B cell (primary cell): ENCODE measurements at regions not wholly inside any gene's neighbourhood (a gene's known extent, or its start where the extent isn't known, plus 50 kb on each side); places are given as distances from the start of the nearest gene placed in this dataset.

Experiments
- ATAC-seq: fragments of 200-7000 bp; cut with Tn5 transposase; one replicate; pipeline ENCODE4 v1.10.0; 2021; ENCODE audit warnings: low read depth, mild to moderate bottlenecking, moderate number of reproducible peaks, moderate library complexity
- CTCF ChIA-PET: fragments of 350-600 bp; sonication (Branson Sonifier 250); formaldehyde crosslinking; loops from one replicate; lab custom pipeline; 2021; ENCODE audit warnings: antibody characterized with exemption, inconsistent platforms; lab: Charles Lee
- POLR2A ChIA-PET: fragments of 350-600 bp; sonication (Branson Sonifier 250); formaldehyde crosslinking; loops from one replicate; lab custom pipeline; 2021; ENCODE audit warnings: antibody characterized with exemption; lab: Charles Lee
- DNase-seq: peaks from one replicate; pipeline ENCODE4 v3.0.0; 2013
- H2AFZ ChIP-seq: 2 replicates; pipeline ENCODE4 v1.6.1; 2012; ENCODE audit warnings: mild to moderate bottlenecking, low read depth, low read length; ENCODE audit not compliant: insufficient read depth, poor library complexity, severe bottlenecking
- H3K27ac ChIP-seq, 2 donors: 1 replicate in 1 of 2; 2 replicates in 1 of 2; pipeline ENCODE4 v1.5.1; 2012 to 2013; ENCODE audit warnings: low read length in 2 of 2, mild to moderate bottlenecking in 2 of 2, moderate library complexity in 1 of 2
- H3K27me3 ChIP-seq, 4 experiments: fragments of 200-600 bp in 1 of 4; sonication (generic) in 1 of 4; replicated peaks in 1 of 4; 1 replicate in 2 of 4; 2 replicates in 2 of 4; pipeline versions ENCODE4 v1.6.1 to v1.7.0; 2013 to 2016; ENCODE audit warnings: low read length in 3 of 4, mild to moderate bottlenecking in 2 of 4, mixed read lengths in 1 of 4, moderate library complexity in 1 of 4; ENCODE audit not compliant: insufficient read depth in 4 of 4, control insufficient read depth in 3 of 4; ENCODE audit errors: control extremely low read depth in 1 of 4
- H3K36me3 ChIP-seq, 2 experiments: replicated peaks in 1 of 2; 1 replicate in 1 of 2; 2 replicates in 1 of 2; pipeline versions ENCODE4 v1.6.1 to v1.7.1; 2013; ENCODE audit warnings: low read length in 1 of 2; ENCODE audit not compliant: insufficient read depth in 2 of 2, control insufficient read depth in 1 of 2; ENCODE audit errors: control extremely low read depth in 1 of 2, extremely low read depth in 1 of 2
- H3K4me1 ChIP-seq, 2 donors: fragments of 200-600 bp in 1 of 2; sonication (generic) in 1 of 2; 1 replicate in 1 of 2; 2 replicates in 1 of 2; pipeline versions ENCODE4 v1.5.1 to v1.6.1; 2013 to 2017; ENCODE audit warnings: low read length in 2 of 2; ENCODE audit not compliant: control insufficient read depth in 2 of 2, insufficient read depth in 2 of 2
- H3K4me2 ChIP-seq: replicated peaks from 2 replicates; pipeline ENCODE3; 2012; ENCODE audit warnings: mild to moderate bottlenecking, low read depth, low read length; ENCODE audit not compliant: poor library complexity, severe bottlenecking
- H3K4me3 ChIP-seq, 5 experiments: fragments of 200-600 bp in 1 of 5; sonication (generic) in 1 of 5; 1 replicate in 3 of 5; 2 replicates in 2 of 5; pipeline versions ENCODE4 v1.5.1 to v1.7.0; 2011 to 2016; ENCODE audit warnings: low read length in 4 of 5, mild to moderate bottlenecking in 4 of 5, low read depth in 2 of 5, control low read depth in 1 of 5, moderate library complexity in 1 of 5; ENCODE audit not compliant: insufficient read depth in 1 of 5; ENCODE audit errors: control extremely low read depth in 1 of 5, extremely low read depth in 1 of 5
- H3K79me2 ChIP-seq: fragments of 200-600 bp; sonication (generic); one replicate; pipeline ENCODE4 v1.6.0; 2016; ENCODE audit warnings: low read length; ENCODE audit not compliant: control insufficient read depth, insufficient read depth
- H3K9ac ChIP-seq: fragments of 200-600 bp; sonication (generic); 2 replicates; pipeline ENCODE4 v1.6.1; 2017; ENCODE audit warnings: mild to moderate bottlenecking, low read length, moderate library complexity
- H3K9me3 ChIP-seq, 3 donors: one replicate each; pipeline versions ENCODE4 v1.6.1 to v1.7.1; 2013; ENCODE audit warnings: low read length in 2 of 3; ENCODE audit not compliant: control insufficient read depth in 2 of 3, insufficient read depth in 1 of 3; ENCODE audit errors: control extremely low read depth in 1 of 3
- H4K20me1 ChIP-seq: 2 replicates; pipeline ENCODE4 v1.6.0; 2012; ENCODE audit warnings: mild to moderate bottlenecking, low read length; ENCODE audit not compliant: insufficient read depth, control insufficient read depth, poor library complexity, severe bottlenecking
- H3K27ac Mint-ChIP-seq: one replicate; pipeline ENCODE4 v1.8.0; 2021; ENCODE audit warnings: mixed read lengths
- H3K27me3 Mint-ChIP-seq: one replicate; pipeline ENCODE4 v1.8.0; 2021; ENCODE audit warnings: mixed read lengths
- H3K4me1 Mint-ChIP-seq: one replicate; pipeline ENCODE4 v1.8.0; 2021; ENCODE audit warnings: mixed read lengths
- H3K4me3 Mint-ChIP-seq: one replicate; pipeline ENCODE4 v1.8.0; 2021; ENCODE audit warnings: mixed read lengths
- H3K9me3 Mint-ChIP-seq: one replicate; pipeline ENCODE4 v1.8.0; 2022; ENCODE audit warnings: mixed read lengths; ENCODE audit not compliant: insufficient read depth
- CTCF ChIP-seq: fragments of 200-600 bp; IDR thresholded peaks from one replicate; pipeline ENCODE4 v1.8.0; 2022; ENCODE audit warnings: antibody characterized with exemption, mild to moderate bottlenecking
- EZH2 ChIP-seq: IDR thresholded peaks from 2 replicates; pipeline ENCODE4 v1.6.1; 2012; ENCODE audit warnings: borderline replicate concordance, low read depth, mild to moderate bottlenecking, moderate library complexity, low read length; ENCODE audit not compliant: insufficient read depth, poor library complexity, severe bottlenecking
- WGBS: methylation state at CpG from one replicate; pipeline ENCODE4 v1.1.5; 2013; ENCODE audit warnings: missing lambda C conversion rate; ENCODE audit not compliant: insufficient coverage; 5-methylcytosine and 5-hydroxymethylcytosine counted together
- intact Hi-C: fragments of 100-400 bp; cut with micrococcal nuclease; formaldehyde crosslinking; loops from one replicate; pipeline ENCODE4 v1.10.0; 2022

- DNase-seq (no peak), ATAC-seq (no peak)
- Histone ChIP-seq H3K9me3 (peaks cover 0 to 20% (median 0%) of the 10 kb centered on the region in 3 donors), H2AFZ (no peak overlapping the region), H3K9ac (no peak overlapping the region), H3K36me3 (no peaks in the 10 kb centered on the region), H4K20me1 (no peaks in the 10 kb centered on the region), H3K4me2 (no peak overlapping the region), H3K27me3 (no peaks in the 10 kb centered on the region), H3K27ac (no peak overlapping the region), H3K79me2 (no peaks in the 10 kb centered on the region), H3K4me3 (no peak overlapping the region), H3K4me1 (no peaks in the 10 kb centered on the region)
- H3K4me1 Mint-ChIP-seq = no peaks in the 10 kb centered on the region
- no peak overlapping the region for H3K27ac Mint-ChIP-seq
- WGBS = no CpG with 5 or more reads among the region's 1 CpG
- H3K9me3 Mint-ChIP-seq = peaks cover 3% of the 10 kb centered on the region
- CTCF ChIA-PET = no interaction called here
- POLR2A ChIA-PET = no interaction called here
- no peak overlapping the region for H3K4me3 Mint-ChIP-seq
- no peaks in the 10 kb centered on the region for H3K27me3 Mint-ChIP-seq
- TF ChIP-seq CTCF (no peak), EZH2 (no peak)
- intact Hi-C loops = no loop called here
Measured at GRCh38 chr12:60279221-60279620, 683.4 kb downstream of the SLC16A7 start.

DNA sequence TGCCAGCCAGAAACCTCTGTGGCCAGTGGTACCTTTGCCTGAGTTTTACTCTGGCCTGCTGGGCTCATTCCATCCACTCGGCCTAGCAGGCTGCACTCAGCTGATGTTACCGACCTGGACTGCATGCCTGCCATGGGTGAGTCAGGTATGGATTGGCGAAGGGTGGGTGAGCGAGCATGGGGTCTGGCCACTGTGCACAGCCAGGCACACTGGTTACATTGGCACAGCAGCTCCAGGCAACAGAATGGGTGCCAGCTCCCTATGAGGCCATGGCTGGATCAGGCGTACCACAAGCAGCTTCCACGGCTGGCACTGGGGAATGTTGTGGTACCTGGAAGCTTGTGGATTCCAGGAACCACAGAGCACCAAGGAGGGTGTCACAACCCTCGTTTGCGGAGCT is 685.7 kb downstream of the SLC16A7 start:
- H3K9me3 ChIP-seq = peaks cover 0 to 20% (median 0%) of the 10 kb centered on the region in 3 donors
- H3K4me3 Mint-ChIP-seq = no peak overlapping the region
- H3K9ac ChIP-seq = no peak overlapping the region
- no peak overlapping the region for H3K27ac Mint-ChIP-seq
- CTCF ChIA-PET = no interaction called here
- no peaks in the 10 kb centered on the region for H3K27me3 ChIP-seq
- no peak for ATAC-seq
- DNase-seq = no peak
- POLR2A ChIA-PET = no interaction called here
- no peaks in the 10 kb centered on the region for H3K36me3 ChIP-seq
- no peak for TF ChIP-seq CTCF
- no peak for TF ChIP-seq EZH2
- no peaks in the 10 kb centered on the region for H4K20me1 ChIP-seq
- H3K4me1 Mint-ChIP-seq = no peaks in the 10 kb centered on the region
- 89% methylated on average over 8 of the region's 8 CpGs for WGBS
- H3K27me3 Mint-ChIP-seq = no peaks in the 10 kb centered on the region
- intact Hi-C loops = no loop called here
- H3K4me2 ChIP-seq = no peak overlapping the region
- H3K27ac ChIP-seq = no peak overlapping the region
- H2AFZ ChIP-seq = no peak overlapping the region
- H3K4me1 ChIP-seq = no peaks in the 10 kb centered on the region
- H3K79me2 ChIP-seq = no peaks in the 10 kb centered on the region
- no peak overlapping the region for H3K4me3 ChIP-seq
- peaks cover 3% of the 10 kb centered on the region for H3K9me3 Mint-ChIP-seq
